Endothelial cell of umbilical vein (primary cell): ENCODE measurements at regions not wholly inside any gene's neighbourhood (a gene's known extent, or its start where the extent isn't known, plus 50 kb on each side); places are given as distances from the start of the nearest gene placed in this dataset.

ENCODE experiments used
- BruUV-seq: library from RNA; stranded (reverse); fragments of 400-500 nt; replicated peaks from 2 replicates; lab custom pipeline; 2021; lab: Mats Ljungman, UMichigan
- CTCF ChIA-PET: fragments of 300-600, 350-600 bp; sonication (Branson Sonifier 250); formaldehyde crosslinking; loops from one replicate; lab custom pipeline; 2021; ENCODE audit warnings: antibody characterized with exemption, inconsistent platforms; lab: Charles Lee
- POLR2A ChIA-PET: fragments of 300-600, 350-600 bp; sonication (Branson Sonifier 250); formaldehyde crosslinking; loops from one replicate; lab custom pipeline; 2021; ENCODE audit warnings: antibody characterized with exemption, inconsistent platforms; lab: Charles Lee
- DNase-seq: peaks from one replicate; pipeline ENCODE4 v3.0.0-alpha.2; 2011; ENCODE audit warnings: low read depth, low spot score
- FAIRE-seq: peaks from 2 replicates; lab custom pipeline; 2011; peaks lifted over from hg19 to GRCh38; lab: Jason Lieb, UNC
- H2AFZ ChIP-seq: 2 replicates; pipeline ENCODE4 v1.6.0; 2012; ENCODE audit warnings: low read depth, low read length, control low read depth, inconsistent platforms
- H3K27ac ChIP-seq: 2 replicates; pipeline ENCODE4 v1.5.1; 2011; ENCODE audit warnings: low read depth, mild to moderate bottlenecking, control low read depth, low read length, moderate library complexity; ENCODE audit not compliant: insufficient read depth
- H3K27me3 ChIP-seq, 2 experiments: 2 replicates each; pipeline versions ENCODE4 v1.6.0 to v1.6.1; 2011; ENCODE audit warnings: low read length in 2 of 2, mixed read lengths in 1 of 2; ENCODE audit not compliant: control insufficient read depth in 2 of 2, insufficient read depth in 2 of 2
- H3K36me3 ChIP-seq, 2 experiments: 2 replicates in 1 of 2; 3 replicates in 1 of 2; pipeline ENCODE4 v1.5.1; 2011; ENCODE audit warnings: low read length in 2 of 2, mild to moderate bottlenecking in 1 of 2, moderate library complexity in 1 of 2; ENCODE audit not compliant: control insufficient read depth in 2 of 2, insufficient read depth in 2 of 2; ENCODE audit errors: extremely low read depth in 1 of 2
- H3K4me1 ChIP-seq: 3 replicates; pipeline ENCODE4 v1.5.1; 2011; ENCODE audit warnings: mild to moderate bottlenecking, low read length; ENCODE audit not compliant: control insufficient read depth, insufficient read depth; ENCODE audit errors: extremely low read depth
- H3K4me2 ChIP-seq: 2 replicates; pipeline ENCODE4 v1.6.1; 2011; ENCODE audit warnings: low read length, control low read depth, mixed read lengths; ENCODE audit not compliant: insufficient read depth
- H3K4me3 ChIP-seq, 3 experiments: fragments of 200-600 bp in 1 of 3; sonication (generic), shearing (Covaris generic) in 1 of 3; replicated peaks in 1 of 3; 2 replicates each; pipeline ENCODE4 v1.5.1; 2011 to 2016; ENCODE audit warnings: control low read depth in 3 of 3, low read length in 3 of 3, mild to moderate bottlenecking in 2 of 3, inconsistent platforms in 1 of 3, low read depth in 1 of 3, moderate library complexity in 1 of 3; ENCODE audit not compliant: insufficient read depth in 1 of 3
- H3K79me2 ChIP-seq: 2 replicates; pipeline ENCODE4 v1.6.0; 2012; ENCODE audit warnings: low read length, inconsistent platforms; ENCODE audit not compliant: control insufficient read depth, insufficient read depth
- H3K9ac ChIP-seq: replicated peaks from 2 replicates; pipeline ENCODE3; 2011; ENCODE audit warnings: low read length, control low read depth; ENCODE audit not compliant: insufficient read depth; ENCODE audit errors: extremely low read depth
- H3K9me1 ChIP-seq: replicated peaks from 3 replicates; pipeline ENCODE4 v1.6.0; 2011; ENCODE audit warnings: mild to moderate bottlenecking, low read length; ENCODE audit not compliant: control insufficient read depth, insufficient read depth; ENCODE audit errors: extremely low read depth
- H3K9me3 ChIP-seq: replicated peaks from 2 replicates; pipeline ENCODE4 v1.5.1; 2012; ENCODE audit warnings: low read length, inconsistent platforms; ENCODE audit not compliant: control insufficient read depth, insufficient read depth
- H4K20me1 ChIP-seq: replicated peaks from 2 replicates; pipeline ENCODE3; 2011; ENCODE audit warnings: mild to moderate bottlenecking, low read length; ENCODE audit not compliant: control insufficient read depth, insufficient read depth; ENCODE audit errors: extremely low read depth
- CTCF ChIP-seq, 2 donors: IDR thresholded peaks; 1 replicate in 1 of 2; 2 replicates in 1 of 2; pipeline ENCODE4 v1.5.1; 2011; ENCODE audit warnings: low read length in 2 of 2, mild to moderate bottlenecking in 2 of 2, moderate library complexity in 2 of 2, control low read depth in 1 of 2, inconsistent platforms in 1 of 2, low read depth in 1 of 2; ENCODE audit not compliant: insufficient read depth in 1 of 2; ENCODE audit errors: extremely low read depth in 1 of 2
- EZH2 ChIP-seq: IDR thresholded peaks from 2 replicates; pipeline ENCODE4 v1.6.1; 2012; ENCODE audit warnings: borderline replicate concordance, low read depth, mild to moderate bottlenecking, moderate library complexity, low read length, inconsistent platforms; ENCODE audit not compliant: severe bottlenecking
- FOS ChIP-seq: IDR thresholded peaks from 2 replicates; pipeline ENCODE4 v1.6.1; 2011; ENCODE audit warnings: mild to moderate bottlenecking, low read length, moderate library complexity, borderline replicate concordance; ENCODE audit not compliant: insufficient read depth
- GATA2 ChIP-seq: IDR thresholded peaks from 2 replicates; pipeline ENCODE4 v1.7.0; 2011; ENCODE audit warnings: low read depth, mild to moderate bottlenecking, moderate library complexity, mixed read lengths, low read length; ENCODE audit not compliant: insufficient read length, insufficient read depth
- JUN ChIP-seq: IDR thresholded peaks from 2 replicates; pipeline ENCODE4 v1.6.1; 2011; ENCODE audit warnings: borderline replicate concordance, low read depth; ENCODE audit not compliant: insufficient read length, insufficient read depth
- MAX ChIP-seq: IDR thresholded peaks from 2 replicates; pipeline ENCODE4 v1.6.1; 2011; ENCODE audit not compliant: insufficient read depth, insufficient read length
- MYC ChIP-seq: IDR thresholded peaks from one replicate; pipeline ENCODE4 v1.6.1; 2011; ENCODE audit warnings: mild to moderate bottlenecking, low read depth, low read length
- POLR2A ChIP-seq: IDR thresholded peaks from 2 replicates; pipeline ENCODE4 v1.6.1; 2012; ENCODE audit warnings: low read depth, mild to moderate bottlenecking, control low read depth, low read length
- POLR2AphosphoS5 ChIP-seq: IDR thresholded peaks from 2 replicates; pipeline ENCODE4 v1.6.1; 2012; ENCODE audit warnings: low read depth, mild to moderate bottlenecking, control low read depth, low read length, moderate library complexity; ENCODE audit not compliant: insufficient read depth
- dilution Hi-C: fragments of 300-500 bp; cut with MboI; formaldehyde crosslinking; loops from one replicate; pipeline ENCODE4 v1.15.0; 2019; ENCODE audit warnings: low sequenced_read_pairs; ENCODE audit not compliant: extremely low pct_ligation_motif_present
- intact Hi-C: fragments of 100-400 bp; cut with micrococcal nuclease; formaldehyde crosslinking; loops from one replicate; pipeline ENCODE4 v1.10.0; 2022

GRCh38 chr2:75256485-75256884 lies 57.2 kb upstream of the TACR1 start:
- no peak overlapping the region for H3K9ac ChIP-seq
- H3K4me1 ChIP-seq, result no peaks in the 10 kb centered on the region
- BruUV-seq, result no TSS peak
- ChIA-PET POLR2A (no interaction called here), CTCF (no interaction called here)
- H3K9me1 ChIP-seq, result no peaks in the 10 kb centered on the region
- dilution Hi-C loops, result no loop called here
- DNase-seq (no peak), FAIRE-seq (no peak)
- H3K36me3 ChIP-seq, result no peaks in the 10 kb centered on the region
- no peak for TF ChIP-seq CTCF (IDR thresholded peaks at IDR 0.05; ENCODE audit: extremely low read depth in 1 of 2, insufficient read depth in 1 of 2, low read depth in 1 of 2, low read length in 2 of 2)
- TF ChIP-seq POLR2AphosphoS5, result no peak
- no peak for TF ChIP-seq GATA2
- TF ChIP-seq MAX, result no peak
- TF ChIP-seq POLR2A, result no peak
- no peak for TF ChIP-seq JUN
- TF ChIP-seq MYC, result no peak
- TF ChIP-seq EZH2, result no peak
- TF ChIP-seq FOS, result no peak
- no peak overlapping the region for H3K4me3 ChIP-seq
- no peaks in the 10 kb centered on the region for H3K9me3 ChIP-seq
- H3K79me2 ChIP-seq, result no peaks in the 10 kb centered on the region
- no peak overlapping the region for H3K27ac ChIP-seq
- no peak overlapping the region for H2AFZ ChIP-seq
- no peaks in the 10 kb centered on the region for H4K20me1 ChIP-seq
- no peaks in the 10 kb centered on the region for H3K27me3 ChIP-seq
- intact Hi-C loops, result no loop called here
- H3K4me2 ChIP-seq, result no peak overlapping the region
